A673 (cell line): ENCODE measurements at regions not wholly inside any gene's neighbourhood (a gene's known extent, or its start where the extent isn't known, plus 50 kb on each side); places are given as distances from the start of the nearest gene placed in this dataset.

Experiments
- CTCF ChIP-seq: fragments of 300-800, 200-600 bp; sonication (generic); conservative IDR thresholded peaks from 2 replicates; pipeline ENCODE4 v1.5.1; 2017; ENCODE audit warnings: low read depth, mild to moderate bottlenecking, antibody characterized with exemption, low read length, moderate library complexity, mixed read lengths
- EZH2 ChIP-seq: fragments of 200-600 bp; sonication (generic); IDR thresholded peaks from 2 replicates; pipeline ENCODE4 v1.6.1; 2017; ENCODE audit warnings: borderline replicate concordance, low read depth, mild to moderate bottlenecking, mixed read lengths, antibody characterized with exemption, low read length; ENCODE audit not compliant: poor library complexity, severe bottlenecking

DNA sequence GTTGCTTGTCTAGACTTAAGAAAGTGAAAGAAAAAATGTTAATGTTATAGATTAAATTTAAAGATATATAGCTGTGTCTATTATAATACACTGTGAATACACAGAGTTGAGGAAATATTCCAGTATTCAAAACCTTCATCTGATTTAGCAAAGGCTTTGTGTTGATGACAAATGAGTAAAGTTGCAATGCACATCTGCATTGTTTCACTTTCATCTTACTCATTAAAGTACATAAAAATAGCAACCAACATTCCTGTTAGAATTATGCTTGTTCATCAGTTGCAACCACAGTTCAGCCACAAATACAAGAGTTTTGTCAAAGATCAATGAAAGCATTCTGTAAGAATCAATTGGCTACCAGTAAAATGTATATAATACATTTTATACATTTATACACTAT is 346.4 kb upstream of the SLC7A11 start:
- TF ChIP-seq CTCF: no peak
- no peak for TF ChIP-seq EZH2
